K562 (cell line): ENCODE measurements at regions not wholly inside any gene's neighbourhood (a gene's known extent, or its start where the extent isn't known, plus 50 kb on each side); places are given as distances from the start of the nearest gene placed in this dataset.

Experiments
- ATAC-seq: fragments of 200-7000 bp; cut with Tn5 transposase; 3 replicates; pipeline ENCODE4 v1.9.1; 2020; ENCODE audit warnings: moderate library complexity
- BruUV-seq: library from RNA; stranded (reverse); fragments of 400-500 nt; replicated peaks from 2 replicates; lab custom pipeline; 2021; lab: Mats Ljungman, UMichigan
- CTCF ChIA-PET: fragments of 300-600 bp; formaldehyde crosslinking; extraction: SDS; loops from one replicate; lab custom pipeline; 2021; ENCODE audit warnings: low intra/inter-chr PET ratio; lab: Yijun Ruan, JAX
- POLR2A ChIA-PET: fragments of 300-600, 350-650 bp; sonication (Branson Sonifier 250); formaldehyde crosslinking; extraction: SDS; loops from one replicate; lab custom pipeline; 2021; ENCODE audit warnings: antibody characterized with exemption, inconsistent platforms; lab: Yijun Ruan, JAX
- DNase-seq, 4 experiments: peaks; one replicate each; pipeline versions ENCODE4 v3.0.0 to v3.0.0-alpha.2; 2011 to 2018; ENCODE audit warnings: low spot score in 3 of 4, mixed read lengths in 3 of 4; ENCODE audit errors: extremely low read depth in 1 of 4
- FAIRE-seq: peaks from 2 replicates; lab custom pipeline; 2011; peaks lifted over from hg19 to GRCh38; lab: Jason Lieb, UNC
- H2AFZ ChIP-seq: 2 replicates; pipeline ENCODE4 v1.6.0; 2011; ENCODE audit warnings: low read depth, low read length, control low read depth, inconsistent platforms
- H3K27ac ChIP-seq: fragments of 200-600 bp; 3 replicates; pipeline ENCODE4 v1.8.0; 2011; ENCODE audit warnings: low read depth, mild to moderate bottlenecking, control low read depth, inconsistent platforms, low read length, moderate library complexity, mixed read lengths; ENCODE audit errors: extremely low read depth
- H3K27me3 ChIP-seq, 2 experiments: fragments of 300-600 bp in 1 of 2; 2 replicates in 1 of 2; 3 replicates in 1 of 2; pipeline versions ENCODE4 v1.6.0 to v1.8.0; 2011; ENCODE audit warnings: inconsistent platforms in 2 of 2, low read length in 2 of 2, mild to moderate bottlenecking in 1 of 2, mixed read lengths in 1 of 2, moderate library complexity in 1 of 2; ENCODE audit not compliant: control insufficient read depth in 2 of 2, insufficient read depth in 2 of 2
- H3K36me3 ChIP-seq: fragments of 300-600 bp; 3 replicates; pipeline ENCODE4 v1.8.0; 2011; ENCODE audit warnings: mild to moderate bottlenecking, low read length, inconsistent platforms; ENCODE audit not compliant: control insufficient read depth, insufficient read depth
- H3K4me1 ChIP-seq, 2 experiments: fragments of 200-600 bp in 1 of 2; replicated peaks in 1 of 2; 2 replicates in 1 of 2; 3 replicates in 1 of 2; pipeline versions ENCODE4 v1.5.1 to v1.8.0; 2011; ENCODE audit warnings: inconsistent platforms in 2 of 2, low read length in 2 of 2, mild to moderate bottlenecking in 1 of 2, mixed read lengths in 1 of 2, moderate library complexity in 1 of 2; ENCODE audit not compliant: control insufficient read depth in 2 of 2, insufficient read depth in 2 of 2
- H3K4me2 ChIP-seq: 2 replicates; pipeline ENCODE4 v1.6.1; 2011; ENCODE audit warnings: low read length, control low read depth, inconsistent platforms, mixed read lengths; ENCODE audit not compliant: insufficient read depth
- H3K4me3 ChIP-seq: fragments of 200-600 bp; sonication (generic), shearing (Covaris generic); 2 replicates; pipeline ENCODE4 v1.5.1; 2016; ENCODE audit warnings: control low read depth, inconsistent platforms
- H3K79me2 ChIP-seq: fragments of 200-600 bp; 3 replicates; pipeline ENCODE4 v1.8.0; 2011; ENCODE audit warnings: low read length, inconsistent platforms; ENCODE audit not compliant: control insufficient read depth, insufficient read depth
- H3K9ac ChIP-seq, 2 experiments: 2 replicates each; pipeline versions ENCODE4 v1.6.0 to v1.6.1; 2011; ENCODE audit warnings: low read depth in 2 of 2, low read length in 2 of 2, control low read depth in 1 of 2, inconsistent platforms in 1 of 2, mild to moderate bottlenecking in 1 of 2, mixed read lengths in 1 of 2; ENCODE audit not compliant: insufficient read depth in 1 of 2
- H3K9me1 ChIP-seq: one replicate; pipeline ENCODE4 v1.6.0; 2011; ENCODE audit warnings: inconsistent platforms, mild to moderate bottlenecking, low read length, moderate library complexity; ENCODE audit not compliant: control insufficient read depth, insufficient read depth
- H3K9me3 ChIP-seq: replicated peaks from 2 replicates; pipeline ENCODE4 v1.5.1; 2011; ENCODE audit warnings: low read depth, low read length, inconsistent platforms; ENCODE audit not compliant: control insufficient read depth, insufficient read depth
- H4K20me1 ChIP-seq: replicated peaks from 2 replicates; pipeline ENCODE4 v1.6.1; 2011; ENCODE audit warnings: low read length, inconsistent platforms, mixed read lengths; ENCODE audit not compliant: control insufficient read depth, insufficient read depth
- ATF7 ChIP-seq: fragments of 450-650 bp; IDR thresholded peaks from 2 replicates; pipeline ENCODE4 v1.7.1; 2014; ENCODE audit warnings: mild to moderate bottlenecking, moderate library complexity
- BRCA1 ChIP-seq, 2 experiments: fragments of 450-650 bp in 1 of 2; sonication (generic) in 1 of 2; formaldehyde crosslinking in 1 of 2; IDR thresholded peaks; 2 replicates each; pipeline versions ENCODE4 v1.5.0 to v1.6.1; 2017 to 2020; ENCODE audit warnings: mild to moderate bottlenecking in 1 of 2, missing genetic modification reagents in 1 of 2
- DNMT1 ChIP-seq: fragments of 450-650 bp; IDR thresholded peaks from 2 replicates; pipeline ENCODE4 v1.6.1; 2016; ENCODE audit warnings: antibody characterized with exemption, mild to moderate bottlenecking
- FOXA1 ChIP-seq: fragments of 450-650 bp; IDR thresholded peaks from 2 replicates; pipeline ENCODE4 v1.6.1; 2016; ENCODE audit warnings: mild to moderate bottlenecking, borderline replicate concordance
- GABPB1 ChIP-seq: sonication (generic); formaldehyde crosslinking; IDR thresholded peaks from 2 replicates; pipeline ENCODE4 v1.8.0; 2022; ENCODE audit warnings: mild to moderate bottlenecking, missing genetic modification reagents
- KLF6 ChIP-seq: fragments of 250-450 bp; sonication (Bioruptor Pico); IDR thresholded peaks from 2 replicates; pipeline ENCODE4 v1.4.0; 2020; ENCODE audit warnings: mild to moderate bottlenecking, moderate library complexity, borderline replicate concordance
- MEF2D ChIP-seq: conservative IDR thresholded peaks from 2 replicates; pipeline ENCODE4 v1.6.1; 2016; ENCODE audit warnings: low read depth, missing genetic modification characterization, missing compliant biosample characterization
- MIER1 ChIP-seq: fragments of 450-650 bp; IDR thresholded peaks from 2 replicates; pipeline ENCODE4 v1.6.1; 2016; ENCODE audit warnings: antibody characterized with exemption, mild to moderate bottlenecking, low read depth
- POU5F1 ChIP-seq: fragments of 150-350 bp; IDR thresholded peaks from 2 replicates; pipeline ENCODE4 v1.6.1; 2014; ENCODE audit warnings: borderline replicate concordance, low read length, low read depth, mild to moderate bottlenecking; ENCODE audit not compliant: partially characterized antibody
- SAP30 ChIP-seq: fragments of 200-600 bp; sonication (generic); IDR thresholded peaks from 2 replicates; pipeline ENCODE4 v1.6.1; 2012; ENCODE audit warnings: borderline replicate concordance, low read depth, mild to moderate bottlenecking, moderate library complexity, low read length, control low read depth, inconsistent platforms; ENCODE audit not compliant: insufficient read depth, poor library complexity, severe bottlenecking
- SMARCC2 ChIP-seq: fragments of 450-650 bp; IDR thresholded peaks from 2 replicates; pipeline ENCODE4 v1.6.1; 2017; ENCODE audit warnings: antibody characterized with exemption, moderate library complexity, mild to moderate bottlenecking, low read depth
- THAP7 ChIP-seq: fragments of 250-450 bp; sonication (Bioruptor Pico); IDR thresholded peaks from 2 replicates; pipeline ENCODE4 v1.5.0; 2021
- ZKSCAN3 ChIP-seq: fragments of 250-450 bp; sonication (Bioruptor Pico); IDR thresholded peaks from 2 replicates; pipeline ENCODE4 v1.4.0; 2020
- ZNF239 ChIP-seq: fragments of 250-450 bp; sonication (Bioruptor Pico); IDR thresholded peaks from 2 replicates; pipeline ENCODE4 v1.4.0; 2020; ENCODE audit warnings: mild to moderate bottlenecking
- WGBS: fragments of 100-300 bp; shearing (Covaris generic); methylation state at CpG from one replicate; pipeline ENCODE4 v1.1.6; 2016; ENCODE audit warnings: low coverage, mixed read lengths; ENCODE audit not compliant: insufficient coverage; ENCODE audit errors: missing lambda C conversion rate; 5-methylcytosine and 5-hydroxymethylcytosine counted together
- in situ Hi-C: fragments of 300-500 bp; cut with MboI; formaldehyde crosslinking; loops from 4 replicates; pipeline ENCODE4 v1.15.0; 2018; ENCODE audit warnings: inconsistent platforms, mixed read lengths
- intact Hi-C: fragments of 100-400 bp; cut with micrococcal nuclease; formaldehyde crosslinking; loops from 2 replicates; pipeline ENCODE4 v1.14.2; 2022

- TF ChIP-seq THAP7 (CRISPR knock-in tag) (no peak), FOXA1 (no peak), KLF6 (CRISPR knock-in tag) (no peak), BRCA1 (IDR thresholded peaks at IDR 0.05) (no peak), BRCA1 (CRISPR knock-in tag; IDR thresholded peaks at IDR 0.05) (no peak), MIER1 (no peak), SAP30 (no peak)
These were observed 272.8 kb downstream of the MAFB start (continued) for GRCh38 chr20:40416274-40416673.

- Histone ChIP-seq H2AFZ (no peak overlapping the region), H3K9me3 (no peaks in the 10 kb centered on the region), H3K4me2 (no peak overlapping the region), H3K9ac (no peak overlapping the region), H3K4me3 (no peak overlapping the region), H3K27me3 (no peaks in the 10 kb centered on the region), H4K20me1 (no peaks in the 10 kb centered on the region), H3K36me3 (no peaks in the 10 kb centered on the region), H3K9me1 (no peaks in the 10 kb centered on the region), H3K79me2 (no peaks in the 10 kb centered on the region), H3K27ac (no peak overlapping the region), H3K4me1 (no peaks in the 10 kb centered on the region)
- WGBS, result 1% methylated on average over 5 of the region's 5 CpGs
- intact Hi-C loops (no loop called here), in situ Hi-C loops (no loop called here)
- no TSS peak for BruUV-seq
- ATAC-seq, result no peak
- no peak for TF ChIP-seq MEF2D
- TF ChIP-seq ZKSCAN3 (CRISPR knock-in tag), result no peak
- no peak for TF ChIP-seq SMARCC2
- no peak for TF ChIP-seq GABPB1 (CRISPR knock-in tag)
- TF ChIP-seq ZNF239 (CRISPR knock-in tag), result no peak
- no peak for TF ChIP-seq ATF7
- no peak for TF ChIP-seq BRCA1 (IDR thresholded peaks at IDR 0.05)
- TF ChIP-seq BRCA1 (CRISPR knock-in tag; IDR thresholded peaks at IDR 0.05), result no peak
- TF ChIP-seq POU5F1, result no peak
- no peak for TF ChIP-seq DNMT1
- FAIRE-seq, result no peak
- ChIA-PET POLR2A (no interaction called here), CTCF (no interaction called here)
- no peak for DNase-seq
These were observed 274.0 kb downstream of the MAFB start for GRCh38 chr20:40414843-40415615.
